Suprapubic skin (tissue), 4 donors: ENCODE measurements at regions not wholly inside any gene's neighbourhood (a gene's known extent, or its start where the extent isn't known, plus 50 kb on each side); places are given as distances from the start of the nearest gene placed in this dataset.

Source experiments
- DNase-seq, 2 donors: peaks; one replicate each; pipeline ENCODE4 v3.0.0-alpha.2; 2019; ENCODE audit warnings: low spot score in 2 of 2
- H3K27ac ChIP-seq: fragments of 200-600 bp; sonication (generic); one replicate; pipeline ENCODE4 v1.5.1; 2019
- H3K27me3 ChIP-seq: fragments of 200-600 bp; sonication (generic); one replicate; pipeline ENCODE4 v1.5.1; 2019
- H3K36me3 ChIP-seq: fragments of 200-600 bp; sonication (generic); one replicate; pipeline ENCODE4 v1.5.1; 2019
- H3K4me1 ChIP-seq: fragments of 200-600 bp; sonication (generic); one replicate; pipeline ENCODE4 v1.5.1; 2019
- H3K4me3 ChIP-seq: fragments of 200-600 bp; sonication (generic); one replicate; pipeline ENCODE4 v1.5.1; 2019; ENCODE audit warnings: mild to moderate bottlenecking
- H3K9me3 ChIP-seq: fragments of 200-600 bp; sonication (generic); one replicate; pipeline ENCODE4 v1.5.1; 2019
- CTCF ChIP-seq, 2 donors: fragments of 200-600 bp in 1 of 2; fragments of 450-650 bp in 1 of 2; sonication (generic) in 1 of 2; IDR thresholded peaks; one replicate each; pipeline ENCODE4 v1.5.1; 2016 to 2019; ENCODE audit warnings: antibody characterized with exemption in 2 of 2, mild to moderate bottlenecking in 1 of 2, moderate library complexity in 1 of 2
- EP300 ChIP-seq: sonication (generic); formaldehyde crosslinking; IDR thresholded peaks from one replicate; pipeline ENCODE4 v1.6.1; 2017; ENCODE audit warnings: antibody characterized with exemption
- POLR2A ChIP-seq, 2 donors: fragments of 450-650 bp; IDR thresholded peaks; one replicate each; pipeline ENCODE4 v1.6.1; 2017; ENCODE audit warnings: antibody characterized with exemption in 2 of 2, mild to moderate bottlenecking in 2 of 2, moderate library complexity in 2 of 2
- POLR2AphosphoS5 ChIP-seq, 3 donors: sonication (generic); formaldehyde crosslinking; IDR thresholded peaks; one replicate each; pipeline ENCODE4 v1.6.1; 2017; ENCODE audit warnings: antibody characterized with exemption in 3 of 3
- WGBS: methylation state at CpG from one replicate; pipeline ENCODE4 v1.1.5; 2018; 5-methylcytosine and 5-hydroxymethylcytosine counted together

DNA sequence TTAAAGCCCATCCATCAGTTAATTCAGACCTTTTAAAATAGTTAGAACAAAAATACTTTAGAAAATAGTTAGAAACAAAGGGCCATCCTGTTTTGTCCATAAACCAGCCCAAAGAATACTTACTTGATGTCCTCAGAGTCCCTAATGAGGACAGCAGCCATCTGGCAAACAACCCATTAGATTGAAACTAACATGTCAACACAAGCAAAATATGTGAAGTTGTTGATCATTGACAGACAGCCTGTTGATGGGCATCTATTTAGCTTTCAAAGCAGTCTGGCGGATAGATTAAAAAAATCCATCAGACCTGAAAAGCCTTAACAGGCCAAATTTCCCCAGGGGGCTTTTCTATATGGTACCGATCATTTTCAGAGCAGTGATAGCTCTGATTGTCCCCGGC, 154.2 kb upstream of the TSHZ2 start:
- Histone ChIP-seq H3K9me3 (no peaks in the 10 kb centered on the region), H3K4me1 (no peaks in the 10 kb centered on the region), H3K27me3 (no peaks in the 10 kb centered on the region), H3K4me3 (no peak overlapping the region), H3K27ac (no peak overlapping the region), H3K36me3 (no peaks in the 10 kb centered on the region)
- TF ChIP-seq POLR2A (IDR thresholded peaks at IDR 0.05), result no peak
- TF ChIP-seq POLR2AphosphoS5 (IDR thresholded peaks at IDR 0.05), result no peak
- TF ChIP-seq EP300, result no peak
- no peak for TF ChIP-seq CTCF (IDR thresholded peaks at IDR 0.05)
- WGBS, result 67% methylated on average over 3 of the region's 3 CpGs
- DNase-seq, result no peak

DNA sequence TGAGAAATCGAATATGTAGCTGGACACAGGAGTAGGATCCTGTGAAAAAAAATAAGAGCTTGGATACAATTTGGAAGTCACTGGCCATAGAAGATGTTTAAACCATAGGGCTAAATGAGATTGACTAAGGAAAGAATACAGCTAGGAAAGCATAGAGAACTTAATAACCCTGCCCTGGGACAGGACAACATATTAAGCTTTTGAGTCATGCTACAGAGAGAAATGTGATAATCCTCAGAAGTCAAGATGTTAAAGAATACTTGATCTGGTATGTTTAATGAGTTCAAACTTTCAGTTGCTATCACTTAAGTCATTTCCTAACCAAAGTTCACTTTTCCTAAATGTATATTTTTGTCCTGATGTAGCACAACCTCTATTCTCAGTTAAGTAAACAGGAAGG, 154.6 kb upstream of the TSHZ2 start:
- Histone ChIP-seq H3K4me1 (no peaks in the 10 kb centered on the region), H3K4me3 (no peak overlapping the region), H3K9me3 (no peaks in the 10 kb centered on the region), H3K36me3 (no peaks in the 10 kb centered on the region), H3K27ac (no peak overlapping the region), H3K27me3 (no peaks in the 10 kb centered on the region)
- no peak for TF ChIP-seq POLR2A (IDR thresholded peaks at IDR 0.05)
- no peak for TF ChIP-seq CTCF (IDR thresholded peaks at IDR 0.05)
- no peak for TF ChIP-seq POLR2AphosphoS5 (IDR thresholded peaks at IDR 0.05)
- TF ChIP-seq EP300, result no peak
- WGBS, result 71% methylated on average over 1 of the region's 1 CpG
- DNase-seq, result no peak

DNA sequence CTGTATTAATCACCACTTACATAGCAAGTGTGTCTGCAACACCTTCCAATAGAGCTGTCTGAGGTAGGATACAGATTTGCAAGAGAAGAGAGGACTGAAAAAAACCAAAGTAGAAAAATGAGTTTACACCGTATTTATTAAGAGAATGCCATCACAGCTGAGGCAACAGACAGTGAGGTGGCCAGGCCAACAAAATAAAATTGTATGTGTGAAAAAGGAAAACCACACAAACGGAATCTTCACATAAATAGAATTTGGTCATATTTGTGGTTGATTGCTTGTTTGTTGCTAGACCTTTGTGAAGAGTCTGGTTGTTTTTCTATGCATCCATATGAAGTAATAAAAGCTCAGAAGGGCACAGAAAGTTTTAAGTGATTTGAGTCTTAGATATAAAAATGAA, 157.8 kb upstream of the TSHZ2 start:
- TF ChIP-seq EP300 (no peak), CTCF (IDR thresholded peaks at IDR 0.05) (no peak), POLR2AphosphoS5 (IDR thresholded peaks at IDR 0.05) (no peak), POLR2A (IDR thresholded peaks at IDR 0.05) (no peak)
- Histone ChIP-seq H3K36me3 (no peaks in the 10 kb centered on the region), H3K9me3 (no peaks in the 10 kb centered on the region), H3K27me3 (no peaks in the 10 kb centered on the region), H3K4me1 (no peaks in the 10 kb centered on the region), H3K27ac (no peak overlapping the region), H3K4me3 (no peak overlapping the region)
- DNase-seq, result no peak
- 80% methylated on average over 2 of the region's 2 CpGs for WGBS

DNA sequence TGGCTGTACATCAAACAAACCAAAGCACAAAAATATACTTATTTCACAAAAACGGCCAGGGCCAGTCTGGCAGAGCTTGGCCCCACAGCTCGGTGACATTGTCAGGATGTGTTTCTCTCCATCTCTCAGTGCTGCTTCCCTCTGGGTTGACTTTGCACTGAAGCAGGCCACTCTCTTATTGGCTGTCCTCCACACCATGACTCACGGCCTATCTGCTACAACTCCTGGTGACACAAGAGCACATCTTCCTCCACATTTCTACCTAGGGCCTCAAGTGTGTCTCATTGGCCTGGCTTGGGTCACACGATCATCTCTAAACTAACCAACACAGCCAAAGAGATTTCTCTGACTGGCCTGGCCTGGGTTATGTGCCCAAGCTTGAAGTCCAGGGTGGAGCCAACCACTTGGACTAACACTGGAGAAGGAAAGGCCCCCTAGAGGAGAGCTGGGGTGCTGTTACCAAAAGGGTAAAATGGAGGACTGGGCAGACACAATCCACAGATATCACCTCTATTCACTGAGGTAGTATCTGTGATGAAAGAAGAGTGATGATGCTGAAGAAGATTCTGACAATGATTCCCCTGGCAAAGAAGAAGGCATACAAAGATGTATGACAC, 159.8 kb upstream of the TSHZ2 start:
- TF ChIP-seq CTCF (IDR thresholded peaks at IDR 0.05) (no peak), POLR2AphosphoS5 (IDR thresholded peaks at IDR 0.05) (no peak), EP300 (no peak), POLR2A (IDR thresholded peaks at IDR 0.05) (no peak)
- no peaks in the 10 kb centered on the region for H3K27me3 ChIP-seq
- 93% methylated on average over 4 of the region's 4 CpGs for WGBS

GRCh38 chr20:52809003-52809402, 163.2 kb upstream of the TSHZ2 start:
- no peak overlapping the region for H3K4me3 ChIP-seq
- no peak overlapping the region for H3K27ac ChIP-seq
- no peak for TF ChIP-seq POLR2AphosphoS5 (IDR thresholded peaks at IDR 0.05)
- TF ChIP-seq CTCF (IDR thresholded peaks at IDR 0.05), result no peak
- TF ChIP-seq EP300, result no peak
- no peaks in the 10 kb centered on the region for H3K36me3 ChIP-seq
- H3K9me3 ChIP-seq, result no peaks in the 10 kb centered on the region
- no peak for DNase-seq
- no peaks in the 10 kb centered on the region for H3K27me3 ChIP-seq
- H3K4me1 ChIP-seq, result no peaks in the 10 kb centered on the region
- WGBS, result 74% methylated on average over 5 of the region's 5 CpGs

More for the DNA sequence above, 159.8 kb upstream of the TSHZ2 start:
- DNase-seq, result no peak
- Histone ChIP-seq H3K36me3 (no peaks in the 10 kb centered on the region), H3K9me3 (no peaks in the 10 kb centered on the region), H3K27ac (no peak overlapping the region), H3K4me1 (no peaks in the 10 kb centered on the region), H3K4me3 (no peak overlapping the region)
